CD4-positive, alpha-beta T cell treated with Interleukin-12 subunit alpha and Interleukin-12 subunit beta, for 1 hour (primary cell): ENCODE measurements at regions not wholly inside any gene's neighbourhood (a gene's known extent, or its start where the extent isn't known, plus 50 kb on each side); places are given as distances from the start of the nearest gene placed in this dataset.
"Not testable (repeated sequence)": the region's sequence is repeated elsewhere in the genome, so short reads cannot be mapped to it uniquely, and the experiment has no call there.

Experiments
- DNase-seq: peaks from one replicate; pipeline ENCODE4 v3.0.0-alpha.2; 2020

DNA sequence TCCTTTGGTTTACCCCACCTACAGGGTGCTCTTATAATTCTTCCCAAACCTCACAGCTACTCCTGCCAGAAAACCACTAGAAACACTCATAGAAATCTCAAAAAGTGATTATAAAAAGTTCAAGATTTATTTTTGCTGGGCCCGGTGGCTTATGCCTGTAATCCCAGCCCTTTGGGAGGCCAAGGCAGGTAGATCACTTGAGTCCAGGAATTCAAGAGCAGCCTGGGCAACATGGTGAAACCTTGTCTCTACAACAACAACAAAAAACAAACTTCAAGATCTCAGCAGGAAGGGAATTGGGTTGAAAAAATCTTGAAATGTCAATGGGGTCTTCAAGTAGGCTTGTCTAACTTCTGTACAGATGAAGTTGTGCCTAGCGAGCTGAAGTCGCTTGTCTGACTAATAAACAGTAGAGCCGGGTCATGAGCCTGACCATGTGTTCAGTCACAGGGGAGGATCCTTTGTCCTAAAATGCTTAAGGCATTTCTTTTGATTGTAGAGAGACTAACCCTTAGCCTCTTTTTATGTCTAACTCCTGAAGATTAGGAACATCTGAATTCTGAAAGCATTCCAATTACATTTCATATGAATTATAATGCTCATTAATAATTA is 124.6 kb downstream of the NOC3L start:
- no peak for DNase-seq

DNA sequence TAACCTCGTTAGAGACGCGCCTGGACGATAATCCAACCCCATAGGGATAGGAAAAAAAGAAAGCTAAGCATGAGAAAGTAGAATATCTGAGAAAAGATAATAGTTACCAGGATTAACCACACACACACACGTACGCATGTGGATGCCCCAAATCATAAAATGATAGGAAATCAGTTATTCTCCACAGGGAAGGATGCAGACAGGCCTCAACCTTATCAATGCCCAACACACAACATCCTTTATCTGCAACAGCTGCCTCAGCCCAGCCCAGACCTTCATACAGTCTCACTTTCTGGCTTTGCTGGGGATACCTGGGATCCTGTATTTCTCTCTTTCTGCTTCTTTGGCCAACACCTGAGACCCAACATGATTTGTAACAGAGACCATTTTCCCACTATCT is 123.0 kb downstream of the NOC3L start:
- DNase-seq = no peak

DNA sequence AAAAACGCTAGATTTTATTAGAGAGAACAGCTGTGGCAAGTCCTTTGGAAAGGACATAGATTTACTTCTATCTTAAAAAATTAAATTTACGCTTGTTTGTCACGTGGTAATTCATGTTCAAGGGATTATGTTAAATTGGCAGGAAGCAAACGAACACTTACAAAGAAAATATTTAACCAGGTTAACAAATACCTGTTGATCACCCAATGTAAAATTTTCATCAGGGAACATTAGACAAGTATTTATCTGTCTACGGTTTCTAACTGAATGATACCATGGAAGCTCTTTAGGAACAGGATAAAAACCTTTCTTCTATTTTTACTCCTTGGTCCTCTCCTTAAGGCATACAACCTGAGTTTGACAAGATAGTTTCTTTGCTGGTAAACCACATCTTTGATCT is 122.2 kb downstream of the NOC3L start:
- no peak for DNase-seq

DNA sequence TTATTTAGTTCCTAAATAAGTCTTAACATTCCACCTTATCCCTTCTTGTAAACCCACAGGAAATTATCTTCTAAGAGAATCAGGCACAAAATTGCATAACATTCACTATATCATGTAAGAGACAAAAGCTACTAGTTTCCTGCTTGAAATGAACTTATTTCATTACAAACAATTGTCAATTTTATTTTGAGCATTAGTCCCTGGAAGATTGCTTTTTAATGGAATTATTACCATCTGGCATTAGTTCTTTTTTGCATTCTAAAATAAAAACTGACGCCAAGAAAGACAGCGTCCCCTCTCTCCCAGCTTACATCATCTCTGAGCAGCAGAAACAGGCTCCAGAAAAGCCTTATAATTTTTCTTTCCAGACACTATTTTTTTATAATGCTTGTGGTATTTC is 121.8 kb downstream of the NOC3L start:
- DNase-seq = no peak

DNA sequence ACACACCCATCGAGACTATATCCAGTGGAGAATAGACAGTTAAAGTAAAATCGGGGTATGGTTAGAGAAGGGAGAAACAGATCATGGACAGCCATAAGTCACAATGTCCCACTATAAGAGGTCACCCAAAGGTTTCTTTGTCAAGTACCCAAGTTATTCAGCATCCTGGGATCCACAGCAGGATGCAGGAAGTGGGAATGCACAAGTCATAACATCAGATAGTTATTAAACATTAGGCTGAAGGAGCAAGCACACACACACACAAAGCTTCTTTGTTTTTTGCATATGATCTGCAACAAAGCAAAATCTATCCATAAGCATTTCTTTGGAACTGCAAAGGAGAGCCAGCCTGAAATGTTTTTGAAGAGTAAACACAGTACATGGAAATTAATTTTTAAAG is 111.6 kb downstream of the NOC3L start:
- DNase-seq = no peak

DNA sequence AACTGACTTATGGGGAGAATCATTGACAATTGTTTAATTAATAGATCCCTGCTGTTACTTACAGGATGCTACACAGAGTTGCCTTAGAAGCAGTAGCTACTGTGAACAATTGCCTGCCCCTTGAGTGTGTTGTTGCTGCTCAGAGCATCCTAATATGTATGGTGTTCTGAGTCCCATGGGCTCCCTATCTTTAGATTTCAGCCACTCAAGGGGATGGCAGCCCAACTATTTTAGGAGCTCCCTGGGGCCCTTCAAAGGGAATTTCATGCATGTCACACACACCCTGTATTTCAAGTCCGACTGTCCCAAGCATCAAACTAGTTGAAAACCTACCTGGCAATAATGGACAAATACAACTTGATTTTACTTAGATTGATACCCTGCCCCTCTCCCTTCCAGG is 111.2 kb downstream of the NOC3L start:
- DNase-seq = no peak

DNA sequence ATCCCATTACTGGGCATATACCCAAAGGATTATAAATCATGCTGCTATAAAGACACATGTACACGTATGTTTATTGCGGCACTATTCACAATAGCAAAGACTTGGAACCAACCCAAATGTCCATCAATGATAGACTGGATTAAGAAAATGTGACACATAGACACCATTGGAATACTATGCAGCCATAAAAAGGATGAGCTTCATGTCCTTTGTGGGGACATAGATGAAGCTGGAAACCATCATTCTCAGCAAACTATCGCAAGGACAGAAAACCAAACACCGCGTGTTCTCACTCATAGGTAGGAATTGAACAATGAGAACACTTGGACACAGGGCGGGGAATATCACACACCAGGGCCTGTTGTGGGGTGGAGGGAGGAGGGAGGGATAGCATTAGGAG is 105.3 kb downstream of the NOC3L start:
- not testable (repeated sequence) for DNase-seq

DNA sequence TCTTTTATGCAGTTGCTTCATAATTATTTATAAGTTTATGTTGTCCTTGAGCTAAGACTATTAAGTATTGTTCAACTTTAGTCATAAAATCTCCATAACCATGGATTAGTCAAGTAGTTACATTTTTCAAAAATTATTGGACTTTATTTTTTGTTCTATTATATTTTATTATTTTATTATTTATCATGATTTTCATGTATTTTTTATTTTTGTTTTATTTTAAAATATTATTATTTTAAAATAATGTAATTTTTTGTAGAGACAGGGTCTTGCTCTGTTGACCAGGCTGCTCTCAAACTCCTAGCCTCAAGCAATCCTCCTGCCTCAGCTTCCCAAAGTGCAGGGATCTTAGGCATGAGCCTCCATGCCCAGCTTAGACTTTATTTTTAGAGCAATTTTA is 102.3 kb downstream of the NOC3L start:
- no peak for DNase-seq

GRCh38 chr10:94264085-94264484 is 98.7 kb downstream of the NOC3L start:
- no peak for DNase-seq

GRCh38 chr10:94266091-94266490 is 96.6 kb downstream of the NOC3L start:
- DNase-seq = no peak

DNA sequence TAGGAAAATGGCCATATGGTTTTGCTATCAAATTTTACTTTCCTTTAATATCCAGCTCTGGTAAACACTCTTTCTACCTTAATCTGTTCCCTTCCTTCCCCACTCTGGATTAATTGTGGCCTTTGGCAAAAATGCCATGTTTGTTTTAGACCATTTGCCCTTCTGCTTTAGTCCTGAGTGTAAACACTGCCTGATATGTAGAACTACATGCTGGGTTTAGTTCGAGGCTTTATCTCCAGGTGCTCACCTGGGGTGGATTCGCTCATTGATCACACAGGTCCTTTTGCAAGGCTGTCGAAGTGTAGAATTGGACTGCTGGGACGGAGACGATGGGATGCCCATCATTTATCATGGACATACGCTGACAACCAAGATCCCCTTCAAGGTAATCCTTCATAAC is 94.1 kb downstream of the NOC3L start:
- no peak for DNase-seq

DNA sequence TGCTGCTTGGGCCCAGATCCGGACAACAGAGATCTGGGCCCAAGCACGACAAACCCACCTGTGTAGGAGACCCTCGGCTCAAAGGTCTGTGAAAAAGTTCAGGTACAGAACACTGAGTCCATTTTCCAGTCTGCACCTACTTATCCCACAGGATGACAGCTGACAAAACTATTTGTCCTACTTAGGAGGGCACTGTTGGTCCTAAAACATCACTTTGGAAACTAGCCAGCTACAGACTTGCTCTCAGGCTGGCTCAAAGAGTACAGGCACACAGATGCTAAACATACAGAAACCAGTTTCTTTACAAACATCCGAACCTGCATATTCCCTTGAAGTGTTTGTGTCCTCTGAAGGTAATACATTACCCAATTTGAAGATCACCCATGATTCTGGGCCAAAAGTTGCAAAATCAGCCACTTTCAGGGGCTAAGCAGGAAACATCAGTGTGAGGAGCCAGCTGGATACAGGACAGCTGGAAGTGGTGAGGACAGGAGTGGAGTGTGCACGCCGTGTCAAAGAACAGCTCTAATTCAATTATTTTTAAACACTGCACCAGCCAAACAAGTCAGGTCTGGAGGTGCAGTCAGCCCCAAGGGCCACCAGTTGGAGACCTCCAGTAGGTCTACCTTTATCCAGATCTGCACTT is 88.5 kb downstream of the NOC3L start:
- DNase-seq = no peak

DNA sequence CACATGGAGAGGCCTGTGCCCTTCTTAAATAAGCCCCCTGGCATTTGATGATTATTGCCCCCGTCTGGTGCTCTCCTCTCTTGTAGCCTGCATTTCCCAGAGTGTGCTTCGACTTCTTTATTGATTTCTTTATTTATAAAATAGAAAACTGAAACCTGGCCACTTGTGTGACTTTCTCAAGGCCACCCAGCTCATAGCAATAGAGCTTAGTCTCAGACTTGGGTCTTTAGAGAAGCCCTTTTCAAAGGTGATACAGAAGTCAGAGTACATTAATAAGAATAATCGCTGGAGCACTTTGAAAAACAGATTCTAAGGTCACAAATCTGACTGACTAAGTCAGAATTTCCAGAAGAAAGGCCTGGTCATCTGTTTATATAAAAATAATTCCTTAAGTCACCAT is 86.6 kb downstream of the NOC3L start:
- no peak for DNase-seq

DNA sequence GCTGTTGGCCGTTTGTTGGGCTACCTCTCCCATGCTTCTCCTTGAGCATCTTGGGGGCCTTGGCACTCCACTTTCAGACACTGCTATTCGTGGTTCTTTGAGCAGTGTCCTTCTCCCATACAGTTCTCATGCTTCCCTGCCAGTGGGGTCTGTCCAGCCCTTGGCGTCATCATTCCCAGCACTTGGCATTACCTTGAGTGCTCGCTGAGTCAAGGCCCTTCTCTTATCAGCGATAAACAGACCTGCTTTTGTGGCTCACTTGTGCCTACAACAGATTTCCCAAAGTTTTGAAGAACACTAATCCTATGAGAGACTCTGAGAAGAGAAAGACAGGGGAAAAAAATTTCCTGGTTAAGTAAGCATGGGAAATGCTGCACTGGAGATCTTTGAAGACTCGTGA is 85.3 kb downstream of the NOC3L start:
- DNase-seq = no peak

GRCh38 chr10:94279835-94280709 is 82.7 kb downstream of the NOC3L start:
- DNase-seq = peak; percentile 50

GRCh38 chr10:94281654-94282053 is 81.1 kb downstream of the NOC3L start:
- no peak for DNase-seq

DNA sequence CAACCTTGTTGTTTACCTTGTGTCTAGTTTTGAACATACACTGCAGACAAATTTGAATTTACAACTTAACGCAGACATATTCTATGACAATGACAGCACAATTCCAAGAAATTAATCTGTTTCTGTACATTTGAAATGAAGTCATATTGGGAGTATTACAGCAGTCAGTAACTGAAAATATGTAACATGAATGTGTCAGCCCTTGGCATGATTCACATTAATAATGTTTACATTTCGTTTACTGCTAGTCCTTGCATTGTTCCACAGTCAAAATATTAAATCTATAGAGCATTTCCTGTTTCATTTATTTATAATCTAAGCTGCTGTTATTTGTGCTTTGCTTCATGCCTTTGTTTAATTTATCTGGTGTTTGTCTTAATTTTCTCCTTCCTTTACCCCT is 80.4 kb downstream of the NOC3L start:
- no peak for DNase-seq
